Neural progenitor cell (in vitro differentiated cells): ENCODE measurements at regions not wholly inside any gene's neighbourhood (a gene's known extent, or its start where the extent isn't known, plus 50 kb on each side); places are given as distances from the start of the nearest gene placed in this dataset.

Experiments used
- CTCF ChIP-seq: fragments of 200-600 bp; sonication (generic); IDR thresholded peaks from 2 replicates; pipeline ENCODE4 v1.5.1; 2017; ENCODE audit warnings: antibody characterized with exemption, mild to moderate bottlenecking
- EZH2 ChIP-seq: fragments of 200-600 bp; sonication (generic); IDR thresholded peaks from 2 replicates; pipeline ENCODE4 v1.6.1; 2017; ENCODE audit warnings: antibody characterized with exemption, mild to moderate bottlenecking, moderate library complexity
- EZH2phosphoT487 ChIP-seq: fragments of 200-600 bp; sonication (generic); IDR thresholded peaks from 2 replicates; pipeline ENCODE4 v1.6.1; 2017; ENCODE audit warnings: antibody characterized with exemption

- TF ChIP-seq CTCF (no peak), EZH2phosphoT487 (no peak), EZH2 (no peak)
Measured at GRCh38 chr2:53448591-53448990, 319.0 kb upstream of the CHAC2 start.
